ENCODE measurements at regions not wholly inside any gene's neighbourhood (a gene's known extent, or its start where the extent isn't known, plus 50 kb on each side); places are given as distances from the start of the nearest gene placed in this dataset.

DNA sequence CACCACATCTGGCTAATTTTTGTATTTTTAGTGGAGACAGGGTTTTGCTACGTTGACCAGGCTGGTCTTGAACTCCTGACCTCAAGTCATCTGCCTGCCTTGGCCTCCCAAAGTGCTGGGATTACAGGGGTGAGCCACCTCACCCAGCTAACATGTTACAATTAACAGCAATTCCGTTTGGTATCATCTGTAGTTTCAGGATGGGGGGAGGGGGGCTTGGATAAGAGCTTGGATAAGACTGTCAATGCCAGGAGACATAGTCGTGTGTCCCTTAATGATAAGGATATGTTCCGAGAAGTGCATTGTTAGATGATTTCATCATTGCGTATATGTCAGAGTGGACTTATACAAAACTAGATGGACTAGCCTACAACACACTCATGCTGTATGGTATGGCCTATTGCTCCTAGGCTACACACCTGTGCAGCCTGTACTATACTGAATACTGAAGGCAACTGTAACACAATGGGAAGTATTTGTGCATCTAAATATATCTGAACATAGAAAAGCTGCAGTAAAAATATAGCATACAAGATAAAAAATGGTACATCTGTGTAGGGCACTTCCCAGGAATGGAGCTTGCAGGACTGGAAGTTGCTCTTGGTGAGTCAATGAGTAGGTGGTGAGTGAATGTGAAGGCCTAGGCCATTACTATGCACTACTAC, 103.9 kb upstream of the TNS3 start:
- Mint-ChIP-seq H3K27me3 (ENCODE audit: insufficient read depth) (no peaks in the 10 kb centered on the region), H3K27ac (no peak overlapping the region), H3K4me3 (no peak overlapping the region), H3K36me3 (ENCODE audit: low read depth) (no peaks in the 10 kb centered on the region), H3K4me1 (ENCODE audit: low read depth) (no peaks in the 10 kb centered on the region), H3K9me3 (no peaks in the 10 kb centered on the region)
- intact Hi-C loops (cut with micrococcal nuclease) = no loop called here
- no peak for DNase-seq (ENCODE audit: low spot score)

GRCh38 chr7:47685151-47685550, 103.2 kb upstream of the TNS3 start:
- intact Hi-C loops (cut with micrococcal nuclease) = no loop called here
- no peaks in the 10 kb centered on the region for H3K36me3 Mint-ChIP-seq (ENCODE audit: low read depth)
- H3K4me3 Mint-ChIP-seq = no peak overlapping the region
- no peak for DNase-seq (ENCODE audit: low spot score)
- H3K27me3 Mint-ChIP-seq (ENCODE audit: insufficient read depth) = no peaks in the 10 kb centered on the region
- H3K4me1 Mint-ChIP-seq (ENCODE audit: low read depth) = no peaks in the 10 kb centered on the region
- no peak overlapping the region for H3K27ac Mint-ChIP-seq
- no peaks in the 10 kb centered on the region for H3K9me3 Mint-ChIP-seq

DNA sequence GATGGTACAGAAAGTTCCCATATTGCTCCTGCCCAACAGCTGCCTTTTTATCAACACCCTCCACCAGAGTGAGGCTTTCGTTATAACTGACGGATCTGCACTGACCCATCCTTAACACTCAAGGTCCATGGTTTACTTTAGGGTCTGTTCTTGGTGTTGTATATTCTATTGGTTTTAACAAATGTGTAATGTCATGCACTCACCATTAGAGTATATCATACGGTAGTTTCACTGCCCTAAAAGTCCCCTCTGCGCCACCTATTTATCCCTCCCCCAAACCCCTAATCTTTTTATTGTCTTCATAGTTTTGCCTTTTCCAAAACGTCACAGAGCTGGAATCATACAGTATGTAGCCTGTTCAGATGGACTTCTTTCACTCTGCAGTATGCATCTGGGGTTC, 102.8 kb upstream of the TNS3 start:
- intact Hi-C loops (cut with micrococcal nuclease) = no loop called here
- H3K4me3 Mint-ChIP-seq = no peak overlapping the region
- no peak overlapping the region for H3K27ac Mint-ChIP-seq
- no peaks in the 10 kb centered on the region for H3K27me3 Mint-ChIP-seq (ENCODE audit: insufficient read depth)
- DNase-seq (ENCODE audit: low spot score) = no peak
- H3K36me3 Mint-ChIP-seq (ENCODE audit: low read depth) = no peaks in the 10 kb centered on the region
- no peaks in the 10 kb centered on the region for H3K4me1 Mint-ChIP-seq (ENCODE audit: low read depth)
- H3K9me3 Mint-ChIP-seq = no peaks in the 10 kb centered on the region

- no peaks in the 10 kb centered on the region for H3K4me1 Mint-ChIP-seq (ENCODE audit: low read depth)
- H3K27me3 Mint-ChIP-seq (ENCODE audit: insufficient read depth) = no peaks in the 10 kb centered on the region
- H3K27ac Mint-ChIP-seq = no peak overlapping the region
- no peak overlapping the region for H3K4me3 Mint-ChIP-seq
- no peak for DNase-seq (ENCODE audit: low spot score)
- intact Hi-C loops (cut with micrococcal nuclease) = no loop called here
- H3K9me3 Mint-ChIP-seq = no peaks in the 10 kb centered on the region
- no peaks in the 10 kb centered on the region for H3K36me3 Mint-ChIP-seq (ENCODE audit: low read depth)
These were observed 101.6 kb upstream of the TNS3 start for GRCh38 chr7:47683485-47683898.

DNA sequence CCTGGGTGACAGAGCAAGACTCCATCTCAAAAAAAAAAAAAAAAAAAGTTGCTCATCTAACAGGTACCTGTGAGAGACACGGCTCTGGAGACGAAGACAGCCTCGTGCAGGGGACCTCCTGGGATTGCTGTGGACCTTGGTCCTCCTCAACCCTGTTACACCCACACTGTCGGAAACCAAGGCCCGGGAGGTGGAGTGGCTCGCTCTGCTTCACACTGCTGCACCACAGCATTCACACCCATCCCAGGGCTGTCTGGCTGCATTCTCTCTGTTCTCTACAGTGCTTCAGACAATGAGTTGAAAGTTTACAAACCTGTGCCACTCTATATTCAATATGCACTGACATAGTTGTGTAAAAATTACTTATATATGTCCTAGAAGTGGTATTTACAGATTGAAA, 101.0 kb upstream of the TNS3 start:
- DNase-seq (ENCODE audit: low spot score) = no peak
- Mint-ChIP-seq H3K4me1 (ENCODE audit: low read depth) (no peaks in the 10 kb centered on the region), H3K27ac (no peak overlapping the region), H3K36me3 (ENCODE audit: low read depth) (no peaks in the 10 kb centered on the region), H3K27me3 (ENCODE audit: insufficient read depth) (no peaks in the 10 kb centered on the region), H3K4me3 (no peak overlapping the region), H3K9me3 (no peaks in the 10 kb centered on the region)
- intact Hi-C loops (cut with micrococcal nuclease) = no loop called here

DNA sequence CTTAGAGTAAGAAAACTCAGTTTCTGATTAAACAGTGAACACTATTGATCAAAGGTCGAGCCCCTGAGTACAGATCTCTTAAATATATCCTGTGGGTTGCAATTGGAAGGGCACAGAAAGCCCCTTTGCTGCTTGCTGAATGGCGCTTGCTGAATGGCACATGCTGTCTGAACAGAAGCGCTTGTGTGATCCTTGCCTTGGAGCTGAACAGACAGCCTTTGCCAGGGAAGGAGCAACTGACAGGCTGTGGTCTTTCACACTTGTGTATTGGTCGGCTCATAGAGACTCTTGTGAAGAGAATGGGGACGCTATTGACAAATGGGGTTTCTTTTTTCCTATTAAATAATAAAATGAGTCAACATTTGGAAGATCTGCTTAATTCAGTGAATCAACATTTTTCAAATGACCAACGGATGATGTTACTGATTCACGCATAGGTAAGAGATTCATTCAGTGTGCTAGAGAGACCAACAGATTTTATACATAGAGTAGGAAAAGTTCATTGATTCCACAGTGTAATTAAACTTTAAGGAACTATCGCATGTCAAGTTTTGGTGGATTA, 99.4 kb upstream of the TNS3 start:
- Mint-ChIP-seq H3K27me3 (ENCODE audit: insufficient read depth) (no peaks in the 10 kb centered on the region), H3K27ac (no peak overlapping the region), H3K4me3 (no peak overlapping the region), H3K9me3 (no peaks in the 10 kb centered on the region), H3K4me1 (ENCODE audit: low read depth) (no peaks in the 10 kb centered on the region), H3K36me3 (ENCODE audit: low read depth) (no peaks in the 10 kb centered on the region)
- no peak for DNase-seq (ENCODE audit: low spot score)
- intact Hi-C loops (cut with micrococcal nuclease) = no loop called here

DNA sequence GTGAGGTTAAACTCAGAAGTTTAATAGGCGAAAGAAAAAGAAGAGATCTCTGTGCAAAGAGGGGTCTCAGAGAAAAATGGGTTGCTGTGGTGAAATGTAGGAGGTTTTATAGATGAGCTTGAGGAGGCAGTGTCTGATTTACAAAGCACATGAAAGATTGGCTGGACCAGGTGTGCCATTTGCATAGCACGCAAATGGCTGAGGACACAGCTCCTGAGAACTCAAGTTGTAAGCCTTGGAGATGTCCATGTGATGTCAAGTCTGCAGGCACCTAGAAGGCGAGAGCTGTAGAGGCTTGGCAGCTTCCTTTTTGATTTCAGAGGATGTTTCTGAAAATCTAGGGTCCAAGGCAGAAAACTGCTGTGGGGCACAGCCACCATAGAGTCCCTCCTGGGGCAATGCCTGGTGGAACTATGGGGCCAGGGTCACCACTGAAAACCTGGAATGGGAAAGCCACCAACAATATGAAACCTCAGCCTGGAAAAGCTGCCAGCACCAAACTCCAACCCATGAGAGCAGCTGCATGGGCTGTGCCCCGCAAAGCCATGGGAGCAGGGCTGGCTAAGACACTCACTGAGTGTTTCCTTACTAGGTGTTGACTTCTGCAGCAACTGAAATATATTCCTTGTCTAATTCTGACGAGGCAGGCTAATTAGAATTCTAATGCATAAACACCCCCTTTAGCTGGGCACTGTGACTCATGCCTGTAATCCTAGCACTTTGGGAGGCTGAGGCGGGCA, 96.9 kb upstream of the TNS3 start:
- no peak for DNase-seq (ENCODE audit: low spot score)
- Mint-ChIP-seq H3K9me3 (no peaks in the 10 kb centered on the region), H3K27ac (no peak overlapping the region), H3K27me3 (ENCODE audit: insufficient read depth) (no peaks in the 10 kb centered on the region), H3K36me3 (ENCODE audit: low read depth) (no peaks in the 10 kb centered on the region), H3K4me3 (no peak overlapping the region), H3K4me1 (ENCODE audit: low read depth) (no peaks in the 10 kb centered on the region)
- intact Hi-C loops (cut with micrococcal nuclease) = no loop called here

- Mint-ChIP-seq H3K9me3 (no peaks in the 10 kb centered on the region), H3K36me3 (ENCODE audit: low read depth) (no peaks in the 10 kb centered on the region), H3K4me1 (ENCODE audit: low read depth) (no peaks in the 10 kb centered on the region), H3K27ac (no peak overlapping the region), H3K4me3 (no peak overlapping the region), H3K27me3 (ENCODE audit: insufficient read depth) (no peaks in the 10 kb centered on the region)
- intact Hi-C loops (cut with micrococcal nuclease) = no loop called here
- DNase-seq (ENCODE audit: low spot score) = no peak
These were observed 95.8 kb upstream of the TNS3 start for GRCh38 chr7:47677664-47678063.

DNA sequence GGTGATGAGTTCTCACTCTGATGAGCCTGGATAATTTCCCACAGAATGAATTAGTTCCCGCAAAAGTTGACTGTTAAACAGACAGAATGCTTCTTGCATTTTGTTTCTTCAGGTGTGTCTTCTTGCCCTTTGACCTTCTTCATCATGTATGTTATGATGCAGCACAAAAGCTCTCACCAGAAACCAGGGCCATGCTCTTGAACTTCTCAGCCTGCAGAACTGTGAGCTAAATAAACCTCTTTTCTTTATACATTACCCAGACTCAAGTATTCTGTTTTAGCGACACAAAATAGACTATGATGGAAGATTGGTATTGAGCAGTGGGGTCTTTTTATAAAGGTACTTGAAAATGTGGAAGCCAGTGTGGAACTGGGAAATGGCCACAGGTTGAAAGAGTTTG, 95.2 kb upstream of the TNS3 start:
- no peak overlapping the region for H3K27ac Mint-ChIP-seq
- no peak for DNase-seq (ENCODE audit: low spot score)
- no peaks in the 10 kb centered on the region for H3K36me3 Mint-ChIP-seq (ENCODE audit: low read depth)
- H3K4me3 Mint-ChIP-seq = no peak overlapping the region
- H3K9me3 Mint-ChIP-seq = no peaks in the 10 kb centered on the region
- intact Hi-C loops (cut with micrococcal nuclease) = no loop called here
- no peaks in the 10 kb centered on the region for H3K4me1 Mint-ChIP-seq (ENCODE audit: low read depth)
- H3K27me3 Mint-ChIP-seq (ENCODE audit: insufficient read depth) = no peaks in the 10 kb centered on the region

GRCh38 chr7:47672977-47673381, 91.1 kb upstream of the TNS3 start:
- H3K4me3 Mint-ChIP-seq = no peak overlapping the region
- no peak for DNase-seq (ENCODE audit: low spot score)
- H3K4me1 Mint-ChIP-seq (ENCODE audit: low read depth) = no peaks in the 10 kb centered on the region
- H3K27ac Mint-ChIP-seq = no peak overlapping the region
- H3K27me3 Mint-ChIP-seq (ENCODE audit: insufficient read depth) = peaks cover 2% of the 10 kb centered on the region
- no peaks in the 10 kb centered on the region for H3K36me3 Mint-ChIP-seq (ENCODE audit: low read depth)
- H3K9me3 Mint-ChIP-seq = no peaks in the 10 kb centered on the region
- intact Hi-C loops (cut with micrococcal nuclease) = no loop called here

- intact Hi-C loops (cut with micrococcal nuclease) = no loop called here
- Mint-ChIP-seq H3K36me3 (ENCODE audit: low read depth) (no peaks in the 10 kb centered on the region), H3K9me3 (no peaks in the 10 kb centered on the region), H3K27me3 (ENCODE audit: insufficient read depth) (peaks cover 2% of the 10 kb centered on the region), H3K4me3 (no peak overlapping the region), H3K4me1 (ENCODE audit: low read depth) (no peaks in the 10 kb centered on the region), H3K27ac (no peak overlapping the region)
- no peak for DNase-seq (ENCODE audit: low spot score)
These were observed 90.4 kb upstream of the TNS3 start for GRCh38 chr7:47672271-47672791.

DNA sequence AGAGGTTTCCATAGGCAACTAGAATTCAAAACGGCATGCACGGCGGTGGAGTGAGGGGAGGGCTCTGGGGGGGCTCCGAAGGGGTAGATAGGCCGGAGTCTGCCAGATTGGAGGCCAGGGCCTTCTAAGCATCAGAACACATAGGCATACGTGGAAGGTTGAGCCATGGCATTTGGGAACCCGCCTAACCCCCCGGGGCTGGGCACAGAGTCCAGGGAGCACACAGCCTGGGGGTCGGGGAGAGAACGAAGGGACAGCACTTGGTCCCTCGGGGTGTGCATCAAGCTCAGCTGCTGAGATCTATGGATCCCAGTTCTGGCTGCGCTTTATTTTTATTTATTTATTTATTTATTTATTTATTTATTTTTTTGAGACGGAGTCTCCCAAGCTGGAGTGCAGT, 89.4 kb upstream of the TNS3 start:
- Mint-ChIP-seq H3K4me1 (ENCODE audit: low read depth) (no peaks in the 10 kb centered on the region), H3K27me3 (ENCODE audit: insufficient read depth) (peaks cover 2% of the 10 kb centered on the region), H3K9me3 (no peaks in the 10 kb centered on the region), H3K36me3 (ENCODE audit: low read depth) (no peaks in the 10 kb centered on the region), H3K4me3 (no peak overlapping the region), H3K27ac (no peak overlapping the region)
- no peak for DNase-seq (ENCODE audit: low spot score)
- intact Hi-C loops (cut with micrococcal nuclease) = no loop called here

- Mint-ChIP-seq H3K36me3 (ENCODE audit: low read depth) (no peaks in the 10 kb centered on the region), H3K4me1 (ENCODE audit: low read depth) (no peaks in the 10 kb centered on the region)
These were observed 88.8 kb upstream of the TNS3 start for GRCh38 chr7:47670729-47671128.

More at GRCh38 chr7:47670729-47671128, 88.8 kb upstream of the TNS3 start:
- peaks cover 2% of the 10 kb centered on the region for H3K27me3 Mint-ChIP-seq (ENCODE audit: insufficient read depth)
- intact Hi-C loops (cut with micrococcal nuclease) = no loop called here
- no peaks in the 10 kb centered on the region for H3K9me3 Mint-ChIP-seq
- DNase-seq (ENCODE audit: low spot score) = no peak
- no peak overlapping the region for H3K4me3 Mint-ChIP-seq
- no peak overlapping the region for H3K27ac Mint-ChIP-seq

All from activated T-helper 1 cell treated with anti-CD3 and anti-CD28 coated beads, Interleukin-12 subunit alpha, Interleukin-12 subunit beta, Interleukin-2, Interleukin-4 antibody, amounts not matched to agents 30 ng/mL and 10 ng/mL and 1 ng/mL, durations not matched to agents 14 hours and 24 hours and 36 hours (primary cell).